Chondrocyte (in vitro differentiated cells): ENCODE measurements at regions not wholly inside any gene's neighbourhood (a gene's known extent, or its start where the extent isn't known, plus 50 kb on each side); places are given as distances from the start of the nearest gene placed in this dataset.

Experiments
- DNase-seq: peaks from one replicate; pipeline ENCODE4 v3.0.0; 2021; ENCODE audit warnings: mixed read lengths, low spot score
- H3K27ac Mint-ChIP-seq: one replicate; pipeline ENCODE4 v1.8.0; 2021; ENCODE audit warnings: mild to moderate bottlenecking, moderate library complexity, mixed read lengths; ENCODE audit not compliant: unreplicated experiment
- H3K27me3 Mint-ChIP-seq: 2 replicates; pipeline ENCODE4 v1.8.0; 2021; ENCODE audit warnings: low read depth, mixed read lengths
- H3K36me3 Mint-ChIP-seq: 2 replicates; pipeline ENCODE4 v1.8.0; 2021; ENCODE audit warnings: low read depth, mixed read lengths
- H3K4me1 Mint-ChIP-seq: 2 replicates; pipeline ENCODE4 v1.8.0; 2021; ENCODE audit warnings: low read depth, mild to moderate bottlenecking, mixed read lengths
- H3K4me3 Mint-ChIP-seq: one replicate; pipeline ENCODE4 v1.8.0; 2021; ENCODE audit warnings: mild to moderate bottlenecking, moderate library complexity, mixed read lengths; ENCODE audit not compliant: unreplicated experiment
- H3K9me3 Mint-ChIP-seq: 2 replicates; pipeline ENCODE4 v1.8.0; 2021; ENCODE audit warnings: low read depth, mixed read lengths
- CTCF ChIP-seq: fragments of 200-600 bp; sonication (generic); IDR thresholded peaks from 2 replicates; pipeline ENCODE4 v1.5.0; 2021; ENCODE audit warnings: antibody characterized with exemption, mild to moderate bottlenecking, moderate library complexity

GRCh38 chr1:80836505-80836904 is 964.2 kb upstream of the ADGRL2 start:
- H3K27me3 Mint-ChIP-seq = no peaks in the 10 kb centered on the region
- H3K27ac Mint-ChIP-seq = no peak overlapping the region
- H3K4me1 Mint-ChIP-seq = no peaks in the 10 kb centered on the region
- no peak for TF ChIP-seq CTCF
- peaks cover 6% of the 10 kb centered on the region for H3K9me3 Mint-ChIP-seq
- no peak overlapping the region for H3K4me3 Mint-ChIP-seq
- DNase-seq = no peak
- peaks cover 2% of the 10 kb centered on the region for H3K36me3 Mint-ChIP-seq

GRCh38 chr1:80827666-80828065 is 973.1 kb upstream of the ADGRL2 start:
- TF ChIP-seq CTCF = no peak
- Mint-ChIP-seq H3K36me3 (no peaks in the 10 kb centered on the region), H3K4me1 (no peaks in the 10 kb centered on the region), H3K27ac (no peak overlapping the region), H3K9me3 (no peaks in the 10 kb centered on the region), H3K4me3 (no peak overlapping the region), H3K27me3 (no peaks in the 10 kb centered on the region)
- no peak for DNase-seq

- Mint-ChIP-seq H3K4me3 (no peak overlapping the region), H3K9me3 (no peaks in the 10 kb centered on the region), H3K27me3 (no peaks in the 10 kb centered on the region), H3K4me1 (no peaks in the 10 kb centered on the region), H3K27ac (no peak overlapping the region), H3K36me3 (no peaks in the 10 kb centered on the region)
- TF ChIP-seq CTCF = no peak
- no peak for DNase-seq
These were observed 975.7 kb upstream of the ADGRL2 start for GRCh38 chr1:80825067-80825466.

- Mint-ChIP-seq H3K36me3 (no peaks in the 10 kb centered on the region), H3K4me3 (no peak overlapping the region), H3K27ac (no peak overlapping the region), H3K27me3 (no peaks in the 10 kb centered on the region), H3K4me1 (no peaks in the 10 kb centered on the region), H3K9me3 (peaks cover 2% of the 10 kb centered on the region)
- TF ChIP-seq CTCF = no peak
- no peak for DNase-seq
These were observed 982.5 kb upstream of the ADGRL2 start for GRCh38 chr1:80818211-80818610.

- TF ChIP-seq CTCF = no peak
- no peak overlapping the region for H3K4me3 Mint-ChIP-seq
- no peaks in the 10 kb centered on the region for H3K36me3 Mint-ChIP-seq
These were observed 992.8 kb upstream of the ADGRL2 start for GRCh38 chr1:80807981-80808380.

More at GRCh38 chr1:80807981-80808380, 992.8 kb upstream of the ADGRL2 start:
- Mint-ChIP-seq H3K27ac (no peak overlapping the region), H3K27me3 (no peaks in the 10 kb centered on the region), H3K4me1 (no peaks in the 10 kb centered on the region), H3K9me3 (no peaks in the 10 kb centered on the region)
- DNase-seq = no peak
